SK-N-MC (cell line): ENCODE measurements at regions not wholly inside any gene's neighbourhood (a gene's known extent, or its start where the extent isn't known, plus 50 kb on each side); places are given as distances from the start of the nearest gene placed in this dataset.

Source experiments
- EZH2 ChIP-seq: fragments of 200-600 bp; sonication (generic); IDR thresholded peaks from one replicate; pipeline ENCODE4 v1.6.1; 2017; ENCODE audit warnings: antibody characterized with exemption
- FOXP2 ChIP-seq: optimal IDR thresholded peaks from 2 replicates; pipeline ENCODE3; 2011; ENCODE audit warnings: mild to moderate bottlenecking, moderate library complexity; ENCODE audit not compliant: insufficient read depth; ENCODE audit errors: extremely low read length, control extremely low read depth
- POLR2AphosphoS5 ChIP-seq: IDR thresholded peaks from 2 replicates; pipeline ENCODE4 v1.6.1; 2012; ENCODE audit warnings: mild to moderate bottlenecking, low read depth, low read length, borderline replicate concordance

DNA sequence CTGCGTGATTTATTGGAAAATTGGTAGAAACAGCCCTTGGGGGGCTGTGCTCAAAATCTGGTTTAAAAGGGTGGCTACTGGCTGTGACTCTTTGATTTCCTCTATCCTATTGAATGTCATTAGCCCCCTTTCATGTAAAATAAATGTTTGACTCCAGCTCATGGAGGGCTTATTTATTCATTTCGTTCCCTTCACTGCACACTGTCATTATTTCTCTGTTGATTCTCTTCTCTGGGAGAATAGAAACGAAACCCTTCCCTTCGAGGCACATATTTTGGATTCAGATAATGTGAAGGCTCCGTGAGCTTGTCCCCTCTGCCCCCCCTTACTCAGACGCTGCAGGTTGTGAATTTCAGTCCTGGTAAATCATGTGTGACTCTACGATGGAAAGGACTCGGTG lies 203.9 kb upstream of the GPR26 start:
- TF ChIP-seq POLR2AphosphoS5 (no peak), EZH2 (no peak), FOXP2 (no peak)
